ENCODE measurements at regions not wholly inside any gene's neighbourhood (a gene's known extent, or its start where the extent isn't known, plus 50 kb on each side); places are given as distances from the start of the nearest gene placed in this dataset.

- Histone ChIP-seq H3K9me3 (replicated peaks; ENCODE audit: control insufficient read depth, insufficient read depth, low read depth, low read length) (no peaks in the 10 kb centered on the region), H3K27ac (ENCODE audit: extremely low read depth, low read depth, low read length) (no peak overlapping the region), H3K79me2 (ENCODE audit: control insufficient read depth, insufficient read depth, low read length) (no peaks in the 10 kb centered on the region), H3K4me1 (replicated peaks in 1 of 2; ENCODE audit: control insufficient read depth in 2 of 2, insufficient read depth in 2 of 2, low read length in 2 of 2) (peaks cover 0 to 4% of the 10 kb centered on the region in 2 experiments; a peak in 1 of 5 replicates), H4K20me1 (replicated peaks; ENCODE audit: control insufficient read depth, insufficient read depth, low read length) (no peaks in the 10 kb centered on the region), H3K9me1 (ENCODE audit: control insufficient read depth, insufficient read depth, low read length) (no peaks in the 10 kb centered on the region), H3K27me3 (ENCODE audit: control insufficient read depth in 2 of 2, insufficient read depth in 2 of 2, low read length in 2 of 2) (no peaks in the 10 kb centered on the region), H3K9ac (ENCODE audit: insufficient read depth in 1 of 2, low read depth in 2 of 2, low read length in 2 of 2) (no peak overlapping the region), H3K4me3 (no peak overlapping the region), H3K4me2 (ENCODE audit: insufficient read depth, low read length) (no peak overlapping the region), H3K36me3 (ENCODE audit: control insufficient read depth, insufficient read depth, low read length) (no peaks in the 10 kb centered on the region), H2AFZ (ENCODE audit: low read depth, low read length) (no peak overlapping the region)
- DNase-seq (ENCODE audit: extremely low read depth in 1 of 4, low spot score in 3 of 4), result no peak
- FAIRE-seq, result peak; percentile 35
- ChIA-PET POLR2A (interaction anchor here (0.6 kb wide), 1 partner anchor 25 kb away, joined by 3 read pairs; no protein-coding TSS in a partner anchor), CTCF (ENCODE audit: low intra/inter-chr PET ratio) (no interaction called here)
- in situ Hi-C loops (cut with MboI), result no loop called here
- 3% methylated on average over 7 of the region's 9 CpGs for WGBS (ENCODE audit: insufficient coverage, low coverage, missing lambda C conversion rate)
- no TSS peak for BruUV-seq (replicated peaks)
- no peak for ATAC-seq
- intact Hi-C loops (cut with micrococcal nuclease), result no loop called here
- TF ChIP-seq E2F5 (CRISPR knock-in tag; IDR thresholded peaks at IDR 0.05) (no peak), MEIS2 (IDR thresholded peaks at IDR 0.05; ENCODE audit: partially characterized antibody) (peak; percentile 33), ZBTB40 (IDR thresholded peaks at IDR 0.05) (no peak), ZBTB40 (CRISPR knock-in tag; IDR thresholded peaks at IDR 0.05) (no peak), CTCFL (IDR thresholded peaks at IDR 0.05; ENCODE audit: borderline replicate concordance, insufficient read depth, low read depth, low read length, poor library complexity, severe bottlenecking) (no peak), ATF6 (CRISPR knock-in tag; IDR thresholded peaks at IDR 0.05) (no peak)
Measured at GRCh38 chr13:22945321-22946226, 235.2 kb upstream of the SGCG start.
